HCT116 (cell line): ENCODE measurements at regions not wholly inside any gene's neighbourhood (a gene's known extent, or its start where the extent isn't known, plus 50 kb on each side); places are given as distances from the start of the nearest gene placed in this dataset.

Experiments
- ATAC-seq: fragments of 200-7000 bp; cut with Tn5 transposase; 2 replicates; pipeline ENCODE4 v1.9.1; 2020; ENCODE audit warnings: mild to moderate bottlenecking, moderate library complexity
- BruUV-seq: library from RNA; stranded (reverse); fragments of 400-500 nt; replicated peaks from 2 replicates; lab custom pipeline; 2021; lab: Mats Ljungman, UMichigan
- CTCF ChIA-PET: fragments of 300-600 bp; sonication (Branson Sonifier 250); formaldehyde crosslinking; loops from one replicate; lab custom pipeline; 2021; ENCODE audit warnings: antibody characterized with exemption; lab: Charles Lee
- POLR2A ChIA-PET: fragments of 300-600, 350-600 bp; sonication (Branson Sonifier 250); formaldehyde crosslinking; loops from one replicate; lab custom pipeline; 2021; ENCODE audit warnings: antibody characterized with exemption; lab: Charles Lee
- RAD21 ChIA-PET, 2 experiments: fragments of 300-600 bp; sonication (Branson Sonifier 250); formaldehyde crosslinking; loops; one replicate each; lab custom pipeline; 2023; ENCODE audit warnings: low total read pairs in 2 of 2; ENCODE audit not compliant: uncharacterized antibody in 2 of 2, unreplicated experiment in 2 of 2, low non-redundant PET in 1 of 2; lab: Charles Lee
- DNase-seq: peaks from one replicate; pipeline ENCODE4 v3.0.0-alpha.2; 2010; ENCODE audit warnings: low read depth, low spot score
- H2AFZ ChIP-seq: fragments of 200-600 bp; shearing (Covaris generic), sonication (generic); 2 replicates; pipeline ENCODE4 v1.6.1; 2017; ENCODE audit warnings: low read depth, mixed run types, mixed read lengths, antibody characterized with exemption, low read length; ENCODE audit not compliant: poor library complexity, severe bottlenecking
- H3K27ac ChIP-seq: 2 replicates; pipeline ENCODE4 v1.5.1; 2012; ENCODE audit warnings: low read depth, low read length
- H3K27me3 ChIP-seq: fragments of 200-600 bp; sonication (generic); 2 replicates; pipeline ENCODE4 v1.6.1; 2016; ENCODE audit warnings: mixed run types, low read length, mixed read lengths; ENCODE audit not compliant: insufficient read depth
- H3K36me3 ChIP-seq, 2 experiments: fragments of 200-500 bp in 1 of 2; fragments of 200-600 bp in 1 of 2; sonication (Bioruptor generic) in 1 of 2; sonication (generic) in 1 of 2; 2 replicates each; pipeline versions ENCODE4 v1.5.1 to v1.6.1; 2014 to 2016; ENCODE audit warnings: low read length in 2 of 2, inconsistent platforms in 1 of 2, mixed read lengths in 1 of 2, mixed run types in 1 of 2; ENCODE audit not compliant: insufficient read depth in 2 of 2, control insufficient read depth in 1 of 2
- H3K4me1 ChIP-seq, 2 experiments: fragments of 200-600 bp in 1 of 2; sonication (generic) in 1 of 2; 2 replicates each; pipeline versions ENCODE4 v1.5.1 to v1.6.1; 2012 to 2017; ENCODE audit warnings: low read length in 2 of 2, inconsistent platforms in 1 of 2, mild to moderate bottlenecking in 1 of 2, mixed read lengths in 1 of 2, mixed run types in 1 of 2, moderate library complexity in 1 of 2; ENCODE audit not compliant: insufficient read depth in 2 of 2, control insufficient read depth in 1 of 2
- H3K4me2 ChIP-seq: fragments of 200-600 bp; sonication (generic); 2 replicates; pipeline ENCODE4 v1.6.1; 2017; ENCODE audit warnings: mixed run types, low read length, mixed read lengths
- H3K4me3 ChIP-seq, 2 experiments: fragments of 200-600 bp in 1 of 2; sonication (generic) in 1 of 2; replicated peaks in 1 of 2; 2 replicates each; pipeline ENCODE4 v1.5.1; 2011 to 2016; ENCODE audit warnings: low read length in 2 of 2, control low read depth in 1 of 2, low read depth in 1 of 2, mild to moderate bottlenecking in 1 of 2, mixed read lengths in 1 of 2, mixed run types in 1 of 2
- H3K79me2 ChIP-seq: fragments of 200-600 bp; sonication (generic); 2 replicates; pipeline ENCODE4 v1.6.1; 2017; ENCODE audit warnings: mild to moderate bottlenecking, mixed run types, low read length, moderate library complexity, mixed read lengths; ENCODE audit not compliant: insufficient read depth
- H3K9ac ChIP-seq: fragments of 200-600 bp; sonication (generic); 2 replicates; pipeline ENCODE4 v1.6.1; 2016; ENCODE audit warnings: low read length, mixed read lengths
- H3K9me2 ChIP-seq: fragments of 200-600 bp; sonication (generic), shearing (Covaris generic); 2 replicates; pipeline ENCODE4 v1.6.1; 2017; ENCODE audit warnings: mixed run types, mild to moderate bottlenecking, moderate library complexity; ENCODE audit not compliant: insufficient read depth
- H3K9me3 ChIP-seq, 2 experiments: fragments of 200-500 bp in 1 of 2; fragments of 200-600 bp in 1 of 2; sonication (Bioruptor generic) in 1 of 2; sonication (generic) in 1 of 2; 2 replicates each; pipeline ENCODE4 v1.6.1; 2014 to 2017; ENCODE audit warnings: low read length in 2 of 2, mixed read lengths in 2 of 2, inconsistent platforms in 1 of 2, low read depth in 1 of 2, mild to moderate bottlenecking in 1 of 2, mixed run types in 1 of 2, moderate library complexity in 1 of 2; ENCODE audit not compliant: control insufficient read depth in 1 of 2, insufficient read depth in 1 of 2
- H4K20me1 ChIP-seq: fragments of 200-600 bp; sonication (generic), shearing (Covaris generic); 2 replicates; pipeline ENCODE4 v1.6.1; 2017; ENCODE audit warnings: mixed run types, mild to moderate bottlenecking, moderate library complexity; ENCODE audit not compliant: insufficient read depth
- ATF3 ChIP-seq: IDR thresholded peaks from 2 replicates; pipeline ENCODE4 v1.6.1; 2012
- CBX3 ChIP-seq: IDR thresholded peaks from 2 replicates; pipeline ENCODE4 v1.6.1; 2012; ENCODE audit warnings: low read depth
- CEBPB ChIP-seq: IDR thresholded peaks from 2 replicates; pipeline ENCODE4 v1.6.1; 2012; ENCODE audit warnings: low read depth
- CTCF ChIP-seq, 3 experiments: fragments of 200-600 bp in 1 of 3; sonication (generic) in 1 of 3; IDR thresholded peaks in 2 of 3; conservative IDR thresholded peaks in 1 of 3; 2 replicates each; pipeline ENCODE4 v1.5.1; 2012 to 2017; ENCODE audit warnings: low read depth in 2 of 3, low read length in 2 of 3, antibody characterized with exemption in 1 of 3, borderline replicate concordance in 1 of 3, control low read depth in 1 of 3, mild to moderate bottlenecking in 1 of 3, mixed read lengths in 1 of 3, mixed run types in 1 of 3, moderate library complexity in 1 of 3; ENCODE audit not compliant: insufficient read depth in 1 of 3
- ELF1 ChIP-seq: IDR thresholded peaks from 2 replicates; pipeline ENCODE4 v1.6.1; 2012; ENCODE audit warnings: low read depth, borderline replicate concordance
- FOSL1 ChIP-seq: IDR thresholded peaks from 2 replicates; pipeline ENCODE4 v1.6.1; 2012; ENCODE audit warnings: low read depth
- JUND ChIP-seq: IDR thresholded peaks from 2 replicates; pipeline ENCODE4 v1.6.1; 2012
- MAX ChIP-seq: IDR thresholded peaks from 2 replicates; pipeline ENCODE4 v1.6.1; 2012
- REST ChIP-seq: IDR thresholded peaks from 2 replicates; pipeline ENCODE4 v1.6.1; 2012; ENCODE audit warnings: low read depth
- SIN3A ChIP-seq: IDR thresholded peaks from 2 replicates; pipeline ENCODE4 v1.6.1; 2012; ENCODE audit warnings: low read depth
- SRF ChIP-seq: IDR thresholded peaks from 2 replicates; pipeline ENCODE4 v1.6.1; 2012; ENCODE audit warnings: low read depth
- YY1 ChIP-seq: IDR thresholded peaks from 2 replicates; pipeline ENCODE4 v1.6.1; 2011; ENCODE audit warnings: low read length, low read depth, moderate library complexity, mild to moderate bottlenecking; ENCODE audit not compliant: insufficient replicate concordance; ENCODE audit errors: extremely low read depth
- ZFX ChIP-seq: fragments of 450-650 bp; IDR thresholded peaks from 2 replicates; pipeline ENCODE4 v1.6.1; 2017
- intact Hi-C: fragments of 100-400 bp; cut with micrococcal nuclease; formaldehyde crosslinking; loops from 2 replicates; pipeline ENCODE4 v1.10.0; 2022

GRCh38 chr10:130652544-130652943, 516.4 kb downstream of the GLRX3 start:
- Histone ChIP-seq H3K4me3 (no peak overlapping the region), H3K27ac (no peak overlapping the region), H2AFZ (no peak overlapping the region), H3K9me2 (no peaks in the 10 kb centered on the region), H3K9me3 (no peaks in the 10 kb centered on the region), H3K36me3 (no peaks in the 10 kb centered on the region), H4K20me1 (no peaks in the 10 kb centered on the region), H3K79me2 (no peaks in the 10 kb centered on the region), H3K4me1 (no peaks in the 10 kb centered on the region), H3K9ac (no peak overlapping the region), H3K4me2 (no peak overlapping the region), H3K27me3 (no peaks in the 10 kb centered on the region)
- ChIA-PET RAD21 (no interaction called here), POLR2A (no interaction called here), CTCF (no interaction called here)
- BruUV-seq, result no TSS peak
- intact Hi-C loops, result no loop called here
- no peak for TF ChIP-seq SRF
- TF ChIP-seq FOSL1, result no peak
- TF ChIP-seq CEBPB, result no peak
- no peak for TF ChIP-seq MAX
- no peak for TF ChIP-seq ZFX
- no peak for TF ChIP-seq CBX3
- no peak for TF ChIP-seq ELF1
- TF ChIP-seq ATF3, result no peak
- DNase-seq (no peak), ATAC-seq (no peak)

- no peaks in the 10 kb centered on the region for H3K79me2 ChIP-seq
- H4K20me1 ChIP-seq, result no peaks in the 10 kb centered on the region
- BruUV-seq, result no TSS peak
- no peaks in the 10 kb centered on the region for H3K36me3 ChIP-seq
- no peaks in the 10 kb centered on the region for H3K27me3 ChIP-seq
- H3K9me2 ChIP-seq, result no peaks in the 10 kb centered on the region
- no peak overlapping the region for H3K4me2 ChIP-seq
- no peak overlapping the region for H3K27ac ChIP-seq
- H3K4me1 ChIP-seq, result no peaks in the 10 kb centered on the region
- intact Hi-C loops, result no loop called here
- H3K9me3 ChIP-seq, result no peaks in the 10 kb centered on the region
- H3K4me3 ChIP-seq, result no peak overlapping the region
- H3K9ac ChIP-seq, result no peak overlapping the region
- no peak for DNase-seq
- POLR2A ChIA-PET, result no interaction called here
- RAD21 ChIA-PET, result no interaction called here
- CTCF ChIA-PET, result no interaction called here
- H2AFZ ChIP-seq, result no peak overlapping the region
- ATAC-seq, result no peak
- TF ChIP-seq YY1 (no peak), CTCF (IDR thresholded peaks at IDR 0.05 in 2 of 3, conservative IDR thresholded peaks at IDR 0.05 in 1 of 3; ENCODE audit: borderline replicate concordance in 1 of 3, insufficient read depth in 1 of 3, low read depth in 2 of 3, low read length in 2 of 3) (no peak), JUND (no peak), SIN3A (no peak), REST (no peak)
These were observed 516.9 kb downstream of the GLRX3 start for GRCh38 chr10:130652964-130653578.
